Stimulated activated CD4-positive, alpha-beta T cell treated with anti-CD3 and anti-CD28 coated beads, Interleukin-2, amount 100 ng/mL, for 48 hours (primary cell): ENCODE measurements at regions not wholly inside any gene's neighbourhood (a gene's known extent, or its start where the extent isn't known, plus 50 kb on each side); places are given as distances from the start of the nearest gene placed in this dataset.
"Not testable (repeated sequence)": the region's sequence is repeated elsewhere in the genome, so short reads cannot be mapped to it uniquely, and the experiment has no call there.

Experiments
- DNase-seq, 2 donors: peaks; one replicate each; pipeline ENCODE4 v3.0.0-alpha.2; 2020

DNA sequence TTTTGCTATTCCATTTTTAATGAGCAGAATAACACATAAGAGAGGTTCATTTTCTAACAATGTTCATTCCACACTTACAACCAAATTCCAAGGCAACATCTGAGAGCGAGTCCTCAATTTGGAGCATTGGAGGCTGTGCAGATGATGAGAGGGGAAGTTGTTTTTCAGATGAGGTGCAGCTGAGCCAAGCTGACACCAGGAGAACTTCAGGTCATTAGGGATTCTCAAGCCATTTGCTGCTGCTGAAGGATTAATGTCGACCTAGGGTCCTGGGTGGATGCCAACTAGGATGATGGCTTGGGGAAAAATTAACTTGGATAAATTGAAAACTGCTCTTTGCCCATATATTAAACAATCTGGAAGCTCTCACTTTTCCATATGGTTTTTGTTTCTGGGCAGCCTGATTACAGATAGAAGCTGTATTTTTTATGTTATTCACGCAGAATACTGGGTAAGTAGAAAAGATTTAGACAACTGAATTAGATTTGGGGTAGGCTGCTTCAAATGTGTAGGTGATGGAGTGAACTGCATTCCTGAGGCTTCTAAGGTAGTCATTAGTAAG is 206.4 kb upstream of the SLC39A10 start:
- DNase-seq: no peak

DNA sequence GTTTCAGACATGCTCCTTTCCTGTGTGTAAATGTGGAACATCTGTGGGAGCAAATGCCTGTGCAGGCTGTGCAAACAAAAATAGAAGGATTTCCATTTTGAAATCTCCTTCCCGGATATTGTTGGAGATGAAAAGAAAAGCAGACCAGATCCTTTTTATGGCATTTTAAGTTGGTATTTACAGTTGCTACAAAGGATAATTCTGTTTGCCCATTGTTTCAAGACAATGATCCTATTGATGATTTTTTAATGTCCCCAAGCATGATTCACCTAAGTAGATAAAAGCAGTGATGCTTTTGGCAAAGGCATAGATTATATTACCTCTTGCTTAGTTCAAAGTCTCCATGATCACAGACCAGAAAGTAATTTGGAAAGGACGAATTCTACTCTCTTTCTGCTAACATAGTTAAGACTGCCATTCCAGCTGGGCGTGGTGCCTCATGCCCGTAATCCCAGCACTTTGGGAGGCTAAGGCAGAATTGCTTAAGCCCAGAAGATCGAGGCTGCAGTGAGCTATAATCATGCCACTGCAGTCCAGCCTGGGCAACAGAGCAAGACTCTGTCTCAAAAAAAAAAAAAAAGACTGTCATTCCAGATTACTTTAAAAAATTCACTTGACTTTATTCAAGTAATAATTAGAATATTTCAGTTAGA is 209.6 kb upstream of the SLC39A10 start:
- DNase-seq: no peak

DNA sequence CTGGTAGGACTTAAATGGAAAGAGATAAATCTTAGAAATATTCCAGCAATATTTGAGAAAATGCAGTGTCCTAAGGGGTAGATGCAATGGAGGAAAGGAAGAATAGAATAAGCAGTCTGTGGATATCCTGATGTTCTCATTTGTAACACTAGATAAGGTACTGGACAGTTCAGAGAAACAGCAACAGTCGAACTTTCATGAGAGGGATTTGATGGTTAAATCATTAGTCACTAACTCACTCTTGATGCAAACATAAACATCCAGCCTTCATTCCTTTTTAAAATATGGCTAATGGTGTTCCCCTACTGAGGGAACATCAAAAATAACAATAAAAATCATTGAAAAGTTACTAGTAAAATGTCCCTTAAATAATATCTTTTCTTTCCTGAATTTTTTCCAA is 211.4 kb upstream of the SLC39A10 start:
- no peak for DNase-seq

DNA sequence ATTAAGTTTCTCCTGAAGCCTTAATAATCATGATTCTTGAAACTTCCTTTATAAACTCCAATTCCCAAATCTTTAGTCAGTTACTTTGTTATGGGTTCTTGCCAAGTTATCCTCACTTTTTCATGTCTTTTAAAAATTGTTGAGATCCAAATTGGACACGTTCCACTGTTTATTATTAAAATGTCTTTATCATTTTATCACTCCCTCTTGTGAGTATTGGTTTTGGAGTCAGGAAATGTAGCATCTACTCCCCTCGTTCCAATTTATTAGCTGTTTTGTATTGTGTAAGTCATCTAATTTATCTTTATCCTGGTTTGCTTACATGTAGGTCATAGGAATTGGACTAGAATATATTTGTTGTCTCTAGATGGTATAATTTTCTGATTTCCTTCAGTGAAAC is 213.1 kb upstream of the SLC39A10 start:
- no peak for DNase-seq

DNA sequence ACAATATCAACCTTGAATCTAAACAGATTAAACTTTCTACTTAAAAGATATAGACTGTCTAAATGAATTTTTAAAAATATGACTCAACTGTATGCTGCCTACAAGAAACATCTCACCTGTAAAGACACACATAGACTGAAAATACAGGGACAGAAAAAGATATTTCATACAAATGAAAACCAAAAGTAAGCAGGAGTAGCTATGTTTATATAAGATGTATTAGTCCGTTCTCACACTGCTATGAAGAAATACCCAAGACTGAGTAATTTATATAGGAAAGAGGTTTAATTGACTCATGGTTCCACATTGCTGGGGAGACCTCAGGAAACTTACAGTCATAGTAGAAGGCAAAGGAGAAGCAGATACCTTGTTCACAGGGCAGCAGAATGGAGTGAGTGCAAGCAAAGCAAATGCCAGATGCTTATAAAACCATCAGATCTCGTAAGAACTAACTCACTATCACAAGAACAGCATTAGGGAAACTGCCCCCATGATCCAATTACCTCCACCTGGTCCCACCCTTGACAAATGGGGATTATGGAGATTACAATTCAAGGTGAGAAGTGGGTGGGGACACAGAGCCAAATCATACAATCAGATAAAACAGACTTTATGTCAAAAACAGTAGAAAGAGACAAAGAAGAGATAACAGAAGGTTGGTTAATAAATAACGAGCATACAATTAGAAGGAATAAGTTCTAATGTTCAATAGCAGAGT is 214.4 kb upstream of the SLC39A10 start:
- DNase-seq: no peak

DNA sequence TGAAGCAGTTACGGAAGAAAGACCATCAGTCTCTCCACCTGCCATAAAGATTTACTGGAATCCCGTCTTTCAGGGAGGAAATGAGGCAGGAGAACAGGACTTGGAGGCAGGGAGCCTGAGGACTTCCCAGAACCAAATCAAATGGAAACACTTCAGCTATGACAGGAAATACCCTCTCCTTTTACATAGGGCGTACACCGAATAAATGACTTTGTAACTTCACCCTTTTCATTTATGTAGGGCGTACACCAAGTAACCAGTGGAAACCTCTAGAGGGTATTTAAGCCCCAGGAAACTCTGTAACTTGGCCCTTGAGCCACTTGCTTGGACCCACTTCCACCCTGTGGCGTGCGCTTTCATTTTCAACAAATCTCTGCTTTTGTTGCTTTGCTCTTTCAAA is 218.3 kb upstream of the SLC39A10 start:
- DNase-seq: no peak

DNA sequence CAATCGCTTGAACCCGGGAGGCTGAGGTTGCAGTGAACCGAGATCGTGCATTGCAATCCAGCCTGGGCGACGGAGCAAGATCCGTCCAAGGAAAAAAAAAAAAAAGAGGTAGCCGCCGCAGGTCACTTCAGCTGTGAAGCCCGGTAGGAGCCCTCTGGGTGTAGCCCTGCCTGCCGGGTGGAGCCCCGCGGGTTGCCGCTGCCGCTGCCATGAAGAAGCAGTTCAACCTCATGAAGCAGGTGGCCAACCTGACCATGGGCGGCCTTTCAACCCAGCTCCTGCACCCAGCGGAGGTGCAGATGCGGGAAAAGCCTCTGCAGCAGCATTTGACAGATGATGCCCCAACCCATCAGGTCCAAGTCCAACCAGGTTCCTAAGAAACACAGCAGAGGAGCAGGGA is 219.5 kb upstream of the SLC39A10 start:
- DNase-seq: no peak

DNA sequence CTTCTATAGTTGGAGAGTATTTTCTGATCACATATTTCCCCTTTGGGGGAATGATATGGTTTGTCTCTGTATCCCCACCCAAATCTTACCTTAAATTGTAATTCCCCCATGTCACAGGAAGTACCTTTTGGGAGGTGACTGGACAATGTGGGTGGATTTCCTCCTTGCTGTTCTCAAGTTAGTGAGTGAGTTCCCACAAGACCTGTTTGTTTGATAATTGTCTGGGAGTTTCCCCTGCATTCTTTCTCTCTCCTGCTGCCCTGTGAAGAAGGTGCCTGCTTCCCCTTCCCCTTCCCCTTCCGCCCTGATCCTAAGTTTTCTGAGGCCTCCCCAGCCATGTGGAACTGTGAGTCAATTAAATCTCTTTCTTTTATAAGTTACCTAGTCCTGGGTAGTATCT is 222.7 kb upstream of the SLC39A10 start:
- no peak for DNase-seq

DNA sequence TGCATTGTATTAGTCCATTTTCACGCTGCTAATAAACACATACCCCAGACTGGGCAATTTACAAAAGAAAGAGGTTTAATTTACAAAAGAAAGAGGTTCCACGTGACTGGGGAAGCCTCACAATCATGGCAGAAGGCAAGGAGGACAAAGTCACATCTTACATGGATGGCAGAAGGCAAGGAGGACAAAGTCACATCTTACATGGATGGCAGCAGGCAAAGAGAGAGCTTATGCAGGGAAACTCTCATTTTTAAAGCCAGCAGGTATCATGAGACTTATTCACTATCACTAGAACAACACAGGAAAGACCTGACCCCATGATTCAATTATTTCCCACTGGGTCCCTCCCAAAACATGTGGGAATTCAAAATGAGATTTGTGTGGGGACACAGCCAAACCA is 223.3 kb upstream of the SLC39A10 start:
- DNase-seq: not testable (repeated sequence)

DNA sequence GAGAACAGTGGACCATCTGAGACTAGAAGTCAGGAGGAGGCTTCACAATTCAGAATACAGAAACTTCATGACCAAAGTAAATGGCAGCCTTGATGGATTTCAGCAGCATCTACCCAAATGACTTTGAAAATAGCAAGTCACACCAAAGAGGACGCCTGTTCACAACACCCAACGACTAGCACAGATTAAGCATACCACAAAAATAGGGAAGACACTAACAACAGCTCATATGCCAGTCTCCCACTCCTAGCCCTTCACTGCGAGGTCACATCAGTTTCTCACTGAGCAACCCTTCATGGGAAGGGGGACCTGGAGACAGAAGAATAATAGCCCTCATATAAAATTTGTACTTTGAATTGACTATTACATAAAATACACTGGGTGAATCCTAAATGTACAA is 228.4 kb upstream of the SLC39A10 start:
- no peak for DNase-seq

DNA sequence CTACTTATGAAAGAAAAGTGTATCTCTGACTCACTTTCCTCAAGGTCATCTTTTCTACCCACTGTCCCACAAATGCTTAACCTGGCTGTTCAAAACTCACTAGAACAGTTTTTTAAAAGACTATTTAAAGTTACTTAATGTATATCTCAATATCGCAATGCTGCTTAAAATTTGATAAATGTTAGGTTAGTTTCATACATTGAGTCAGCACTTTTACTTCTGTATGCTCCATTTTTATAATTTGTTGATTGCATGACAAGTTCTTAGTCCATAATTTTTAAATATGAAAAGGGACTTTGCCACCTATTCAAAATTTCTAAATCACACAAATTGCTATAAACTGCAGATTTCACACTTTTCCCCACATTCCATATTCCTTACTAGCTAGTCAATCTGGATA is 231.7 kb upstream of the SLC39A10 start:
- DNase-seq: no peak

DNA sequence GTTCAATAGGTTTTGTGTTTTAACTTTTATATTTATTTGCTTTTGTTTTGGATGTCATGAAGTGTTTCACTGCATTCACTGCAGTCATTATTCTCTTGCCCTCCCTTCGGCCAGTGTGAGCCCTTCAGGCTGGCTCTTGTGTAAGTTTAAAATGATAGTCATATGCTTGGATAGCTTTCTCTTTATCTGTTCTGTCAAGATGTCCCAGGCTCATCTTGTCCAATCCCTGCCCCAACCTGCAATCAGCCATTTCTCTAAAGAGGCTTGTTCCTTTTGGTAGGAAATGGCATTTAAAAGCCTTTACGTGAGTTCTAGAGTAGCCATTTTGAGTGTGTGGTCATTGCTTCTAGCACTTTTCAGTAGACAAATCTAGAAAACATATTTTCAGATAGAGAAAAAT is 238.0 kb upstream of the SLC39A10 start:
- DNase-seq: no peak

DNA sequence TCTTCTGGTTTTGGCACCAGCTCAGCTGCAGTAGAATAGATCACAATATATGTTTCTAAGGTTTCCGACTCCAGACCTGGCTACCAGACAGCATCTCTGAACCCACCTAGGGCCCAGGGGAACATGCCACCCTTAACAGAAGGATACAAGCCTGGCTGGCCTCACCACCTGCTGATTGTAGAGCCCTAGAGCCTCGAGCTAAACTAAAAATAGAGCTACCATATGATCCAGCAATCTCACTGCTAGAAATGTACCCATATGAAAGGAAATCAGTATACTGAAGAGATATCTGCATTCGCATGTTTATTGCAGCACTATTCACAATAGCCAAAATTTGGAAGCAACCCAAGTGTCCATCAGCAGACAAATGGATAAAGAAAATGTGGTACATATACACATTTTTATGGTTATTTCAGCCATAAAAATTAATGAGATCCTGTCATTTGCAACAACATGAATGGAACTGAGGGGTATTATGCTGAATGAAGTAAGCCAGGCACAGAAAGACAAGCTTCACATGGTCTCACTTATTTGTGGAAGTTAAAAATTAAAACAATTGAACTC is 242.4 kb upstream of the SLC39A10 start:
- DNase-seq: no peak

DNA sequence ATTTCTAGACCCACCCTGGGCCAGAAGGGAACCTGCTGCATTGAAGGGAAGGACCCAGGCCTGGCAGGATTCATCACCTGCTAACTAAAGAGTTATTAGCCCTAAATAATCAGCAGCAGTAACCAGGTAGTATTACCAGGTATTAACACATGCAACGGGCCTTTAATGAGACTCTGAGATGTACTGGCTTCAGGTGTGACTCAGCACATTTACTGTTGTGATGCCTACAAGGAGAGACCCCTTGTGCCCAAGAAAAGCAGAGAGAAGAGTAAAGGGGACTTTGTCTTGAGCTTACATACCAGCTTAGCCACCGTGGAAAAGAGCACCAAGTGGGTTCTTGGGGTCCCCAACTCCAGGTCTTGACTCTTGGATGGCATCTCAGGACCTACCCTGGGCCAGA is 243.1 kb upstream of the SLC39A10 start:
- DNase-seq: no peak

DNA sequence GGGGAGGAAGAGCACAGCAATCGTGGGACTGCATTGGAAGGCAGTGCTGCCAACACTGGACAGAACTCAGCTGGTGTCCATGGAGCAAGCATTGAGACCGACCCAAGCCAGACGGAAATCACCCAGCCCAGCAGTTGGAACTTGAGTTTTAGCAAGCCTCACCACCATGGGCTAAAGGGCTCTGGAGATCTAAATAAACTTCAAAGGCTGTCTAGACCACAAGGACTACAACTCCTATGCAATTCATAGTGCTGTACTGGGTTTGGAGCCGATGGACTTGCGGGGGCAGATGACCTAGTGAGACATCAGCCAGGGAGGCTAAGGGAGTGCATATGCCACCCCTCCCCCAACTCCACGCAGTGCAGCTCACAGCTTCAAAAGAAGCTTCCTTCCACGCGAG is 243.6 kb upstream of the SLC39A10 start:
- no peak for DNase-seq

DNA sequence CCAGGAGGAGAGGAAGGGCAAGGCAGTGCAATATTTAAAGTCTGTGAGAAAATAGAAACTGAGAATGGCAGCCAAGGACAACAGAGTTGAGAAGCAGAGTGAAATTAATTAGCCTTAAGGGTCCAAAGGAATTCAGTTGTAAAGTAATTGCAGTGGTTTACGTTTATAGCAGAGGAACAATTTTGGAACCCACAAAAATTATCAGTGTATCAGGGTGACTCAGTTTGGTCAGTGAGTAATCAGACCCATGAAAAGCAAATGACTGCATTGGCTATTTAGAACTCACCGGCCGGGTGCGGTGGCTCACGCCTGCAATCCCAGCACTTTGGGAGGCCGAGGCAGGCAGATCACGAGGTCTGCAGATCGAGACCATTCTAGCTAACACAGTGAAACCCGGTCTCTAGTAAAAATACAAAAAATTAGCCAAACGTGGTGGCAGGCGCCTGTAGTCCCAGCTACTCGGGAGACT is 245.8 kb upstream of the SLC39A10 start:
- no peak for DNase-seq

DNA sequence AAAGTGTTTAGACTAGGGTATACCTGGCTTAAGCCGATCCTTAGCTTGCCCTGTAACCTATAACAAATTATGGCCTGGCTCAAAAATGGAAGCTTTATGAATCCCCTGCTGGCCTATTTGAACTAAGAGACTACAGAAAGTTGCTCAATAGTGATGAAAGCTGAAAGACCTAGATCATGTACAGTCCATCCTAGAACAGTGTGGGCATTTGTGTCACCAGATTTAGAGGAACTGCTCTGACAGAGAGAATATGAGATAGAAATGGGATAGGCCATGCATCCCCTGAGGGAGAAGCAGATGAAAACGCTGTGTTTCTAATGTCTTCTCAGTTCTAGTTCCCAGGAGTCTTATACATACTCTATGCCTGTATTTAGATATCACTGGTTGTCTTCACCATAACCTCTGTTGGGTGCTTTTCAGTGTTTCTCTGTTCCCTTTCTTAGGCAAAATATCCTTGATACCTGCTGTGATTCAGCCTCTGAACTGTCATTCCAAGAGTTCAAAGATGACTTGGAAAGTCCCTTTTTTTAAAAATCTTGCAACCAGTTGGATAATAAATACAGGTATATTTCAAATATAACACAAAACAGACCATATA is 246.9 kb upstream of the SLC39A10 start:
- no peak for DNase-seq

DNA sequence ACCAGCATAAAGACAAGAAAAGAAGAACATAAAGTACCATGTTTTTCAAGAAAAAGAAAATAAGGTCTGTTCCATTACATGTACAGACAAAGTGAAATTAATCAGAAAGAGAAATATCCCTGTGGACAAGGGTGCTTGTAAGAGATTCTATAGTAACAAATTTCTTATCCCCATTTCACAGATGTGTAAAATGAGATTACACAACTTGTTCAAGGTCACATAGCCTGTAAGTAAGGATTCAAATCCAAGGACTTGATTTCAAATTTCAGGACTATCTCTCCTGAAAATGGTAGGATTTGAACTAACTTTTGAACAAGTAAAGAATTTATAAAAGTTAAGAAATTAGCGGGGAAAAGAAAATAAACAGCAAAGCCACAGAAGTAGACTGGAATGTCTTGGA is 248.2 kb upstream of the SLC39A10 start:
- no peak for DNase-seq

DNA sequence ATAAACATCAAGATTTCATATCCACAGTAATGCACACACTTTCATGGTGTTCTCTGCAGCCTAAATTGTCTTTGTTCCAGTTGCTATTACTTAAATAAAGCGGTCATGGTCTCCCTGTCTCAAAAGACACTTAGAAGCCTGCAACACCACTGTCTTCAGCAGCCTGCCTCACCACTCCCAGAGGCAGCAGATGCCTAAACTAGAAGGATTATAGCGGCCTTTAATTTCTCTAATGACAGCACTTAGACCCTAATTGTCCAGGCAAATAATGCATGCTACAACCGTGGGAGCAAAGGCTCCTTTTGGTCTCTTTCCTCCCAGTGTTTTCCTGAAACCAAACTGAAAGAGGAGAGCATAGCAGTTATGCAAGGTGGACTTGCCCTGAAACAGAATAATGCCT is 248.8 kb upstream of the SLC39A10 start:
- no peak for DNase-seq

DNA sequence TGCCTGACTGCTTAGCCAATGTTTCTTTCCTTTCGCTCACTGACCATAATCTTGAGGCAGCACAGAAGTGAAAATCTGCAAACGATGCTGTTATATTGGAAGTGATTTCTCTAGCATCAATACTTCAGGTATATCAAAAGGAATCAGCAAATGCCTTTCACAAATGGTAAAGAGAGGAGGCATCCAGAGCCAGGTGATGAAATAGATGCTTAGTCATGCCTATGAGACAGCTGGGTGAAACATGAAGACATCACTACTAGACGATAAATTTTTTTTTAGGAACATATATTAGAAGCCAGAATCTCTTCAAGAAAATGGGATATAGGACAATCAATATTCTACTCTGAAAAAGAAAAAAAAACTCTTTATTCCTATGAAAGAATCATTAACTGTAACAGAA is 249.2 kb upstream of the SLC39A10 start:
- no peak for DNase-seq

DNA sequence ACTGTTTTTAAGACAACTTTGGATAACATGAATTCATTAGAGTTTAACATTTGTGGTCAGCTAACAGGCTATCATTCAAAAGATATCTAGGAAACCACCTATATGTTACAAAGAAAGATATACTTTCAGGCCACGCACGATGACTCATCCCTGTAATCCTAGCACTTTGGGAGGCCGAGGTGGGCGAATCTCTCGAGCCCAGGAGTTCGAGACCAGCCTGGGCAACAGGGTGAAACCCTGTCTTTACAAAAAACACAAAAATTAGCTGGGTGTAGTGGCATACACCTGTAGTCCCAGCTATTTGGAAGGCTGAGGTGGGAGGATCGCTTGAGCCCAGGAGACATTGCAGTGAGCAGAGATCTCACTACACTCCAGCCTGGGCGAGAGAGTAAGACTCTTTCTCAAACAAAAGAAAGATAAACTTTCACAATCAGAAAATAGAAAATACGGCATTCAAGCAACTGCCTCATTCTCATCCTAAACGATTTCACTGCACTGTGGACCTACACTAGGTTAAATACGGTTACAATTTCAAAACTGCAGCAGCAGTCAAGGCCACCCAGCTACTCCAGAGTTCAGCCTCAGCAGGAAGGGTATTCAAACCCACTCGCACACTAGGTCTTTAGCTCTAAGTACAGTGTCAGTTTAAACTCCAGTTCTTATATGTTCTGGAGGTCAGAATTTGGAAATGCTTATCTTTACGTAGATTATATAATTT is 250.0 kb upstream of the SLC39A10 start:
- DNase-seq: no peak

DNA sequence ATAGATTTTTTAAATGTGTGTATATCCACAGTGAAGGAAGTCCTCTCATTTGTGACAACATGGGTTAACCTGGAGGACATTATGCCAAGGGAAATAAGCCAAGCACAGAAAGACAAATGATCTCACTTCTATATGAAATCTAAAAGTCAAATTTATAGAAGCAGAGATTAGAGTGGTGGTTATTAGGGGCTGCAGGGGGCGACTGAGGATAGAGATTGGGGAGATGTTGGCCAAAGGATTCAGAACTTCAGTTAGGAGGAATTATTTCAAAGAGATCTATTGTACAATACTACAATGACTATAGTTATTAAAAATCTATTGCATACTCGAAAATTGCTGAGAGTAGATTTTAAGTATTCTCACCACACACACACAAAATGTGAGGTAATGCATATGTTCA is 252.4 kb upstream of the SLC39A10 start:
- no peak for DNase-seq

DNA sequence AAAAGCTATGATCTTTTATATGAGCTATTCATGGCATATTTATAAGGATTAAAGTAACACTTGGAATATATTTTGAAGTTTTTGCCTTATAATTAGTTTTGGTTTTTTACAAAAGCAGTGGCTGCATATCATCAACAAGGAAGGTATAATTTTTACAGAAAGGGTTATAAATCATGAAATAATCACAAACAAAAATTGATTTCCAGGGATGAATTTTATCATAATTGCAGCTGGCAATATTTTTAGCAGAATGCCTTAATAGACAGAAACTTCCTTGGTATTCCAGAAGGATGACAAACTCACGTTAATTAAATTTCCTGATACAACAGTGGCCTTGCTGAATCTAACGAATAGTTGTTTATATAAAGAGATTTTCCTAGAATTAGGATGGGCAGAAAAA is 260.5 kb upstream of the SLC39A10 start:
- DNase-seq: no peak
